NCI-H510A treated with DMSO at 0.1 percent for 48 hours (cell line): ENCODE measurements at regions not wholly inside any gene's neighbourhood (a gene's known extent, or its start where the extent isn't known, plus 50 kb on each side); places are given as distances from the start of the nearest gene placed in this dataset.

ENCODE experiments used
- DNase-seq: peaks from one replicate; lab custom pipeline; 2025; lab: John Stamatoyannopoulos, UW

DNA sequence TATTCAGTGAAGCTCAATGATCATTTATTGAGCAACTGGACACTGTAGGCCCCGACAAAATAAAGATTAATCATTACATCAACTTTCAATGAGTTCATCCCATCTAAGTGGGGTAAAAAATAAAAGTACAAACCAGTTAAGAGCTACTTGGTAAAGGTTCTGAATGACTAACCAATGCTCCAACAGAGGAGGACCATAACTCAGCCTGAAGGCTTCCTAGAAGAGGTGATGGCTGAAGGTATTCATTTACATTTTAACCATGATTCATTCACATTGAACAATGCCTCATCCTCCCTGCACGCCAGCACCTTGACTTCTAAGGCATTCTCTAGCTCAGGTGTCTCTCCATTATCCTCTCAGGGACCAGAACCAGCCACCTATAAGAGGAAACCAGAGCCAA is 201.4 kb downstream of the ZNF462 start:
- DNase-seq = no peak

DNA sequence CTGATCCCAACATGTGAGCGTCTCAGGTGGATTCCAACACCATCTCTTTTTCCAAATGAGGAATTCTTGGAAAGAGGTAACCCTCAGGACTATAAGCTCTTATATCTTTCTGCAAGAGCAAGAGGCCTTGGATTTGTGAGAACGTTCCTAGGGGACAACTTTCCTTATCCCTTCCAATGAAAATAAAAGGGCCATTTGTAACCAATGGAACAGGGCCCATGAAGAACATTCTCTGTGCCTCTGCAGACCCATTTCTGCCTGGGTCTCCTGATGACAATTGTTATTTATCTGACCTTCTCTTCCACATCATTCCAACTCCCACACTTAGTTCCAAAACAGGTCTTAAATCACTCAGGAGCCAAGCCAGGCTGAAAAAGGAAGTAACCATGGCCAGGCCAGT is 202.6 kb downstream of the ZNF462 start:
- no peak for DNase-seq

DNA sequence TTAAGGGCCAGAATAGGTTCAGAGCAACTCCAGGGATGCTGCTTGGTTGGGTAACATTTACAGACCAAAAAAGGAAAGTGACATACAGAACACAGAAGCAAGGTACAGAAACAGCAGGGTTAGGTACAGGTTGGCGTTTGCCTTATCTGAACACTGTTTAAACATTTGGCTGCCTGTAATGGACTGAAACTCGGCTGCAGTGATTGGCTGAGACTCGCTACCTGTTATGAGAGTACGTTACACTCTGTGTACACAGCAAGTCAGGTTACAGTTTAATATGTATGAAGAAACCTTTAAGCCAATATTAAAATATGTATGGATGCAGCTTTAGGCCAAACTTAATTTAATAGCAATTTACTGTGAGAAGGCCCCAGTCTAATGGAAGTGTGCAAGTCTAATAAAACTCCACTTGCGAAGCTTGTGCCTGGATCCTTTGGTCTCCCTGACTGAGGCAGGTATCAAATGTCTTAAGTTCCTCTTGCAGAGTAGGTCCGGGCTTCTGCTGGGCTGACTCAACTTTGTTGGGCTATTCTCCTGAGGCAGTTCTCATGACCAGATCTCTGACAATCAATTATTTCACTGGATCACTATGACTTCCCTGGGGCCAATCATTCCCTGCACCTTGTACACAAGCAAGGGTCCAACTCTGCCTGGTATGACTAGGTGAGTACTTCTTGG is 204.9 kb downstream of the ZNF462 start:
- DNase-seq = peak; percentile 31

DNA sequence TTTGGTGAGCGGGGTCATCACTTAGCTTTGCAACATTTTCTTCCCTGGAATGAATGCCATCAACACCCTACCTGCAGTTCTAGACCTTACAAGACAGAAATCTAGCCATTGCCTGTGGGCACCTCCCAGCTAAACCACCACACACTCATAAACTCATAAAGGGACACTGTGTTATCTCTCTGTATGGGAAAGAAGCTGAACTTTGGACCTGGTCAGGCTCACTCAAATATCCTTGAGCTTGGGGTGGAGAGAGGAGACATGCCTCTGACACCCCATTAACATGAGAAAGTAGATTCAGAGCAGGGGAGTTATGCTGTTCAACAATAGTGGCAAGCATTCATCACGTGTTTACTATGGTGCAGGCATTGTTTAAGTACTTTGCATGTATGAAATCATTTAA is 205.6 kb downstream of the ZNF462 start:
- DNase-seq = no peak

DNA sequence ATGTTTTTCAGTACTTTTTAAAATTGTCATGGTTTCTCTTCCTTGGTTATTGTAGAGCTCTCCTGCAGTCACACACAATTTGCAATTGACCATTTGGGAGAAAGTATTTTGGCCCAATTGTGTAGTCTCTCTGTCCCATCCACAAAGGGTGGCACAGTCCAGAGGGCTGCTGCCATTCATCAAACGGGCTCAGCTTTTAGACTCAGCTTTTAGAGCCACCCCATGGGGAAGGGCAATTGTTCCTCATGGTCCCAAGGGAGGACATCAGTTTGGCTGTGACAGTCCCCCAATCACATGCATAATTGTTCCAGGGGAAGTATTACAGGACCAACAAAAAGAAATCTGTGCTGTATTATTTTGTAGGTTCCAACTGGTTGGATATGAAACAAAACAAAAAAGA is 207.6 kb downstream of the ZNF462 start:
- no peak for DNase-seq

DNA sequence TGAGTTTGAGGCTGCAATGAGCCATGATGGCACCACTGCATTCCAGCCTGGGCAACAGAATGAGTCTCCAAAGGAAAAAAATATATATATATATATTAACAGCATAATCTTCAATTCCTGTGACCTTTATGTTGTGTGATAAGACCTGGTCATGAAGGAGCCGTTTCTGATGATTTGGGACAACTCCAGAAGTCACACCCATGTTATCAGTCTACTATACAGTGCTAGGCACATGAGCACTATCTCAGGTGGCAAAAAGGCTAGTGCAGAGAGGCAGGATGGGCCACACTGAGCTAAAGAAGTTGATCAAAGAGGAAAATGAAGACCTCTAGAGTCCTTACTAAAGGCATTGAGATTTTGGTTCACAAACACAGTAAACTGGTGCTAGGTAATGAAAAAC is 205.0 kb upstream of the RAD23B start:
- no peak for DNase-seq

DNA sequence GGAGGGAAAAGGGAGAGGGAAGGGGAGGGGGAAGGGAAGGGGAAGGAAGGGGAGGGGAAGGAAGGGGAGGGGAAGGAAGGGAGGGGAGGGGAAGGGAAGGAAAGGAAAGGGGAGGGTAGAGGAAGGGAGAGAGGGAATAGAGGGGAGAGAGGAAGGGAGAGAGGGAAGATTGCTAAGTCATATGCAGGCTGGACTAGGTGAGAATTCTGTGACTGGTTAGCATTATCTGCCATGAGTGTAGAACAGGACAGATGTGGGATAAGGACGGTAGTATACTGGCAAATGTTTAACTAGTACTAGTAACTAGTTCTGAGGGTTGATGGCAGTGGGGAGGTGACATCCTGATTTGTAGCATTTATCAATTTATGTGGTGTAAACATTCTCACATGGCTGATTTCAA is 203.5 kb upstream of the RAD23B start:
- no peak for DNase-seq

DNA sequence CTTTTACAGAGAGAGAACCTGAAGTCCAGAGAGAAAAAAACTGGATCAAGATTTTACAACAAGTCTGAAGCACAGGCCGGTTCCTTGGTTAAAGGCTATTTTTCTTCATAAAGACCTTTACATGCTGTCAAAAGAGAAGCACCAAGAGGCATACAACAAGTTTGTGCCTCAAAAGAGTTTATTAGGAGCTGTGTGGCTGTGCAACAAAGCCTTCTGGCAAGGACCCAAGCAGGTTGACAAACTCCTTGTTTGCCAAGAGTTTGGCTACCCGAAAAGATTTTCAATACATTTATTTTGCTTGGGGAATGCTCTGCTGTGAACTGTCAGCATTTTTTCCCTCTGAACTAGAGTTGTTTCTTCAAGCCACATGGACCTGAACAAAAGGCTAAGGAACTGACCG is 202.9 kb upstream of the RAD23B start:
- DNase-seq = no peak

DNA sequence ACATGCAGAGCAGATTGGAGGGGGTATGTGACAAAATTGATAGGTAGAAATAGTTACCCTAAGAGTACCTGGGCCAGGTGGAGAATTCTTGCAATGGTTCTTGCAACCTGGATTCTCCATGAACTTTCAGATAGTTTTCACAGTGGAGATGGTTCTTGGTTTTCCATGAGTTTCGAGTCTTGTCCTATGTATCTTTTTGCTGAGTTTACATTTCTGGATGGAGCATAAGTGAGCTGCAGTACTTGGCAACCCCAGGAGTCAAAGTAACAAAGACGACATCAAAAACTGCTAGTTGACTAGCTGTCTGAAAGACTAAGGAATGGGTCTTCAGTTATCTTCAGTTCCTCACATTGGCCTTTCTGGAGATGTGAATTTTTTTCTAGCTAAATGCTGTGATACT is 196.6 kb upstream of the RAD23B start:
- no peak for DNase-seq

DNA sequence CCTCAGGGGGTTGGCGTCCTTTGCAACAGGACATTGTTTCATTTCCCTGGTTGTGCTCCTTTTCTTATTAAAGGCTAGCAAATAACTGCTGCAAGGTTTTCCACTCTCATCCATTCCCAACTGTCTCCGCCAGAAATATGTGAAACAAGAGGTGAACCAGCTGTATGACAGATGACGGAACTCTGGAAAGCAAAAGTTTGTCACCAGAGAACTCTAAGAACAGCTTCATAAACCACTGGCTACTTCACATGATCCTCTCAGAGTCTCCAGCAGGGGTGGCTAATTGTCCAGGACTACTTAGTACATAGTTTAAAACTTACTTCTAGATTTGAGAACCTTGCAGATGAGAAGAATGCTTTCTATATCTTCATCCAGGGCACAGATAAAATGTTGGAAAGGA is 195.9 kb upstream of the RAD23B start:
- DNase-seq = no peak

DNA sequence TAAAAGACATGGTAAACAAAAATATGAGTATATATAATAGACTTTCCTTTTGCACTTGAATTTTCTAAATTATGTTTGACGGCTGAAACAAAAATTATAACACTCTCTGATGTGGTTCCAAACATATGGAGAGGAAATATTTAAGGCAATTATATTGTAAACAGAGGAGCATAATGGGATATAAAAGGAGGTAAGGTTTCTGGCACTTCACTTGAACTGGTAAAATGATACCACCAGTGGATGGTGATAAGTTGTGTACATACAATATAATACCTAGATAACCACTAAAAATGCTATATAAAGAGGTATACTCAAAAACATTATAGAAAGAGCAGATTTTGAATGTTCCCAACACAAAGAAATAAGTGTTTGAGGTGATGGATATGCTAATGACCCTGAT is 192.9 kb upstream of the RAD23B start:
- peak; percentile 5 for DNase-seq

DNA sequence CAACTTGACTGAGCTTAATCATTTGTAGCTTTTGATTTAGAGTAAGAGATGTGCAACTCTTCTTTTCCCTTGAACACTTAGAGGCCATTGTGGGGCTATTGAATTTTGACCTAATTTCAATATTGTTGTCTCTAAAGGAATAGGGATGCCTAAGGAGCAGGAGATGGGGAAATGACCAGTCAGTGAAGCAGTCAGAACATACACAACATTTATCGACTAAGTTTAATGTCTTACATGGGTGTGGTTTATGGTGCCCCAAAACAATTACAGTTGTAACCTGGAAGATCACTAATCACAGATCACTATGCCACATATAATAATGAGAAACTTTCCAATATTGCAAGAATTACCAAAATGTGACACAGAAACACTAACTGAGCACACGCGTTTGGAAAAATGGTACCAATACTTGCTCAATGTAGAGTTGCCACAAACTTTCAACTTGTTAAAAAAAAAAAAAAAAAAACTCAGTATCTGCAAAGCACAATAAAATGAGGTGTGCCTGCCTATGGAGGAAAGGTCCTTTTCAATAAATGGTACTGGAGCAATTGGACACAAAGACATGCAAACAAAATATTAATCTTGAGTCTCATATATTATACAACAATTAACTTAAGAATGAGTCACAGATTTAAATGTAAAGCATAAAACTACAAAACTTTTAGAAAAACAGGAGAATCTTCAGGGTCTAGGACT is 189.6 kb upstream of the RAD23B start:
- no peak for DNase-seq

DNA sequence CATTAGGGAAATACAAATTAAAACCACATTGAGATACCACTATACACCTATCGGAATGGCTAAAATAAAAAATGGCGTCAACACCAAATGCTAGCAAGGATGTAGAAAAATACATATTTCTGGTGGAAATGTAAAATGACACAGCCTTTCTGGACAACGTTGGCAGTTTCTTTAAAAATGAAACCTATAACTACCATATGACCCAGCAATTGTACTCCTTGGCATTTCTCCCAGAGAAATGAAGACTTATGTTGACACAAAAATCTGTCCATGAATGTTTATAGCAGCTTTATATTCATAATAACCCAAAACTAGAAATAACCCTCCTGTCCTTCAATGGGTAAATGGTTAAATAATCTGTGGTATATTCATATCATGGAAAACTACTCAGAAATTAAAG is 188.7 kb upstream of the RAD23B start:
- DNase-seq = no peak

DNA sequence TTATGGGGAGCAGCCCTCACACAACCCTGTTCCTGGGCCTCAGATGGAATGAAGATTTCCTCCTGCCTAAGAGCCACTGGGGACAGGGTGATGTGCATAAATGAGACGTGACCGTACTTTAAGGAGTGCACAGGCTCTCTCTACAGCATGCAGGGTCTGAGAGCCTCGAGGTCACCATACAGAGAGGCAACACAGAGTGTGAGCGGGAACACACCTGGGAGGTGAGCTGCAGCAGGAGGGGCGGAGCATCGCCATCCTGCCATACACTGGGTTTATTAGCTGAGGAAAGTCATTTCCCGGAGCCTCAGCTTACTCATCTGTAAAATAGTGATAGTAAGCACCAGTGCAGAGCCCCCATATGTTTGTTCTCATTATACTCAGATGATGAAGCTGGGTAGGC is 182.5 kb upstream of the RAD23B start:
- no peak for DNase-seq

DNA sequence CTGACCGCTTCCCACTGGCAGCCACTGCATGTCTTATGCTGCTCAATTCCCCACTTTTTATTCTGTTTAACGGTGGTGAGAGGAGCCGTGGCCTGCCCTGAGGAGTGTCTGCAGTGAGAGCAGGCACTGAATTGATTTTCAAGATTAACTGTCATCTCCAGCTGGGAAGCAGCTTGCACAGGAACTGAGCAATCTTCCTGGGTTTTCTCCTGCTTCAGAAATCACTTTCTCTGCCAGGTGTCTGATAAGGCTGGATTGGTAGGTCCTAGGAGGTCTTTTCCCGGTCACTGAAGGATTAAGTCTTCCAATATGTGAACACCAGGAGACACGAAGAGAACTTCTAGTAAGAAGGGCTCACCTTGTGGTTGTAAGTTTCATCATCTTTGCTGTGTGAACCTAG is 181.1 kb upstream of the RAD23B start:
- no peak for DNase-seq

DNA sequence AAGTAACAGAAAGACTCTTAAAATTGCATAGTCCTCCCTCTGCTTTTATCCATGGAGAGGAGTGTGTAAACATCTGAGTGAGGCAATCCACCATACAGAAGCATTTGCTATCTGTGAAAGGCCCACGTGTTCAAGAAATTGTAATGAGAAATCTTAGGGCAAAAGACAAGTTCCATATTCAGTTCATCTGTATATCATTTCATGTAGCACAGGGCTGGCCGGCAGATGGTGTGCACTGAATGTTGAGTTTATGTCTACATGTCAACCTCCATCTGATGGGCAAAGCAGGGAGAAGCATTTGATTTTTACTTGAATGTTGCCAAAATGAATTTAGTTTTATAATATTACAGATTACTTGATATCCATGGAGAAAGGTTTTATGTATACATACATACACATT is 179.5 kb upstream of the RAD23B start:
- no peak for DNase-seq

DNA sequence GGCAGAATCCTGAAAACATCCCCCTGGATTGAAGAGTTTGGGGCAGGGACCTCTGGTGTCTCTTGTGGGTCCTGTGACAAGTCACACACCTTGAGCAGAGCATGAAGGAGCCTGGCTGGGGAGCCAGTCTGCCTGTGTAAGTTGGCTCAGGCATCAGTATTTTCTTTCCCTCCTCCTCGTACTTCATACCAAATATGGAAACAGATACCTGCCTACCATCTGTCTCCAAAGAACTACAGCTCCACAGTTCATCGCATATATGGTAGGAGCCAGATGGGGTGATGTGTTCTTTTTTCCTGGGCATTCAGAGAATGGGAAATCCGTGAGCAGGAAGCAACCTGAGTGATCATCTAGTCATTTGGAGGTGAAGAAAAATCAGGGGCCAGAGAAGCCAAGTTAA is 177.3 kb upstream of the RAD23B start:
- DNase-seq = peak; percentile 57

DNA sequence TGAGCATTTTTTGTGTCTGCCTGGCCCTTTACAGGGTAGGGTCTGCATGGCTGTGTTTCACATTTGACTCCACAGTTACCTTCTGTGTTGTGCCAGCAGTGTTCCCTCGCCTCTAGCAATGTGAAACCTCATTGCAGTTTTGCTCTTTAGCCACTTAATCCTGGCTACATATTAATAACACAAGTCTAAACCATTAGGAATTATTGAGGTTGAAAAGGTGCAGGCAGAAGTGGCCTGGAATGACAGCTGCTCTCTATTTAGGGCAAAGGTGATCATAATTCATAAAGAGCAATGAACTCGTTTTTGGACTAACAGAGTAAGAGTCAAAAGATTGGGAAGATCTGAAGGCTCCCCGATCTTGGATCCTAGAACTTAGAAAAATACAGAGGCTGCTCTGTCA is 176.7 kb upstream of the RAD23B start:
- DNase-seq = no peak

DNA sequence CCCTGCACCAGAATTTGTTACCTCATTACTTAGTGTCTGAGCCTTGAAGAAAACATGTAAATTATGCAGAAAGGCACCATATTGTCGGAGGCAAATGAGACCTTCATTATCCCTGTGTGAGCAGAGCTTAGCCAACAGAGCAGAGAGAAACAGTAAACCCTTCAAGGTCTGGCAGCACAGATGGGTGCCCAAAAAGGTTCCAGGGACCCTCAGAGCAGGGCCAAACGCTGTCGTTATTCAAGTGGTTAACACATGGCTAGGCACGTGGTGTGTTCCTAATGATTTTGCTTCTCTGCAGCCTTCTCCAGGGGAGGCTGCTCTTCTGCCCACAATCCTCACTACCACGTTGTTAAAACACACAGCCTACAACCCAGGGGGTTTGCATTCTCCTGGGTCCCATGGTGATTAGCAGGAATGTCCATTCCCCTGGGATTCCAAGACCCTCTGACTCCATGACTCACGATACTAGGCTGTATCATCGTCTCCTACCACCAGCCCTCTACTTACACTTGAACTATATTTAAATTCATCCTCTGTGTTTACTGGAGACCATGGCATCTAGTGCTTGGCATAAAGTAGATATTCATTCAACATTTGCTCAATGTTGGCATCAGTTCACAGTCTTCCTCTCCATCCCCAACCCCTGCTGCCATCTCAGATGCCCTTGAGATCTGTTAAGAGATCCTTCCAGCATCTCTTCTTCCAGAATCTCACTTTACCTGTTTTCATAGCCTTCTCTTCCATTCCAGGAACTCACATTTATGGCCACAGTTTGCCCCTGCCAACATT is 174.5 kb upstream of the RAD23B start:
- no peak for DNase-seq

DNA sequence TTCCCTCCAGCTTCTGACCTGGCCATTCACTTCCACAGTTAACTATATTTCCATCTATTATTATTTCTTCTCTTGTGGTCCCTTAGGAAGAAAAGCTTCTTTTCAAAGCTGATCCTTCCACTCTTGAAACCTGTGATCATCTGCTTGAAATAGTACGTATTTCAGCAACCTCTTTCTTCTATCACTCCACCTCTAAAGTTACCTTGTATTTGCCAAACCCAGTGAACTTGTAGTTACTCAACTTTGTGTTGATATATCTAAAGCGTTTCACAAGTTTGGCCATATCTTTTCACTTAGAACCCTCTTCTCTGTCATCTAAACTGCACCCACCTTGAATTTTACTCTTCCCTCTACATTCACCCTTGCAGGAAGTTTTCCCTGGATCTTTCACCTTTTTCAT is 173.8 kb upstream of the RAD23B start:
- DNase-seq = no peak

DNA sequence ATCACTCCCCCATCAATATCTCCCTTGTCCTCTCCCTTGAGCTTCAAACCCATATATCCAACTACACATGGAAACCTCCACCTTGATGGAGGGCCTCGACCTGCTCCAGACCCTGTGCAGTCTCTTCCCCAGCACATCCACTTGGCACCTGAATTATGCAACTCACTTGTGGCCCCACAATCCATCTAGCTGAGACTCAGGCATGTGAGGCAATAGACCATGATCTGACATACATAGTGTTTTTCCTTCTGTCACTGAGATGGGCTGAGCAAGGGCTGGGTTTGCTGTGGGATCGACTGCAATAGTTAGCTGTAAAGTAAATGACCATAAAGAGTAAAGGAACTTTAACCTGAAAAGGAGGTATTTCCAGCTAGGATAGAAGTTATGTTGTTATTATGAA is 172.9 kb upstream of the RAD23B start:
- DNase-seq = no peak

DNA sequence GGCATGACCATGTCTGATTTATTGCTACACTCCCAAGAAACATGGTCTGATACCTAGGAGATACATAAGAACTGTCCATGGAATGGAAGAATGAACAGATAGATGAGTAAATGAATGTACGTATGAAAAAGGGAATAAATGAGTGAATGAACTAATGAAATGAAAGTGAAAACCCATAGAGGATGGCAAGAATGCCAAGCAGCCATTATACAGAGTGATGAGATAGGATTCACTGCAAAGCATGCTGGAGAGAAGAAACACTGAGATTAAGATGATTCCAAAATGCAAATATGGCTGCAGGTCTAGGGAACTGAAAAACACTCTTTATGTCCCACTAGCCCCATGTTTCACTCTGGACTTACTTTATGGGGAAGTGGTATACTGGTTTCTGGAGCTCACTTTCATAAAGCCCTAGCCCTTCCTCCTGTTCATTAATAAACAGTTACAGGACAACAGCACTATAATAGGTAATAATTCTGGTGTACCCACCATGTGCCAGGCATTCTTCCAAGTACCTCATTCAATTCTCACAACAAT is 170.3 kb upstream of the RAD23B start:
- DNase-seq = no peak
